ENCODE measurements at regions not wholly inside any gene's neighbourhood (a gene's known extent, or its start where the extent isn't known, plus 50 kb on each side); places are given as distances from the start of the nearest gene placed in this dataset.

DNA sequence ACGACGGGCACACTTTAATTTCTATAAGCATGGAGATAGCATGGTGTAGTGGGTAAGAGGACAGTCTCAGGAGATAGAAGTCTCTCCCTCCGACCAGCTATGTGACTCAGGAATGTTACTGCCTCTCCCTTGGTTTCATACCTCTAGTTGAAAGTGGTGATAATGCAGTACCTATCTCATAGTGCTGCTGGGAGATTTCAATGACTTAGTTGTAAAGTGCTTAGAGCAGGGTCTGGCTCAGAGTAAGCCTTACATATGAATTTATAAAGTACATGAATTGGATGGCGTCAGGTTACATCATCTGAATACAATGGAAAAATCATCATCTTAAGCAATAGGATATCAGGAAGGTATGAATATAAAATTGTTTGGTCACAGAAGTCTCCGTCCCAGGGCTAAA is 952.8 kb upstream of the EDIL3 start (continued):
- TF ChIP-seq KLF5 (IDR thresholded peaks at IDR 0.05; ENCODE audit: partially characterized antibody) (no peak), RBBP5 (conservative IDR thresholded peaks at IDR 0.05) (no peak), RELB (IDR thresholded peaks at IDR 0.05; ENCODE audit: low read depth) (no peak), BHLHE40 (IDR thresholded peaks at IDR 0.05; ENCODE audit: borderline replicate concordance in 1 of 2, low read depth in 2 of 2, low read length in 1 of 2) (no peak)
- TF ChIP-seq, protein P1, sequence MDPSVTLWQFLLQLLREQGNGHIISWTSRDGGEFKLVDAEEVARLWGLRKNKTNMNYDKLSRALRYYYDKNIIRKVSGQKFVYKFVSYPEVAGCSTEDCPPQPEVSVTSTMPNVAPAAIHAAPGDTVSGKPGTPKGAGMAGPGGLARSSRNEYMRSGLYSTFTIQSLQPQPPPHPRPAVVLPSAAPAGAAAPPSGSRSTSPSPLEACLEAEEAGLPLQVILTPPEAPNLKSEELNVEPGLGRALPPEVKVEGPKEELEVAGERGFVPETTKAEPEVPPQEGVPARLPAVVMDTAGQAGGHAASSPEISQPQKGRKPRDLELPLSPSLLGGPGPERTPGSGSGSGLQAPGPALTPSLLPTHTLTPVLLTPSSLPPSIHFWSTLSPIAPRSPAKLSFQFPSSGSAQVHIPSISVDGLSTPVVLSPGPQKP (IDR thresholded peaks at IDR 0.05; ENCODE audit: low read depth, low read length) = no peak

DNA sequence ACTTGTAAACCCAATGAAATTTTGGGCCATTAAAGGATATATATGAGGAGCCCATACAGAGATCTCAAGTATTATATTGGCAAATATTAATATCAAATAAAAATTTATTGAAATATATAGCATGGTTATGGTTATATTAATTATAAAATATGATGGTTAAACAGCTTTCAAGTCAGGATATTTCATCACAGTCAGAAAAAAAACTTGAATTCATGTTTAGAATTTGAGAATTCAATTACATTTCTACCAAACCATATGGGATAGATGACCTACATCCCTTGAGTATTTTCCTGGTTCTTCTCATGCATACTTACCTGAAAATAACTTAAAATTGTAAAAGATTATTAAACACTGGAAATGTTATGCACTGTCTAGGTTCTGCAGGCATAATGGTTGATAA is 956.1 kb upstream of the EDIL3 start:
- Histone ChIP-seq H3K27me3 (replicated peaks in 1 of 2; ENCODE audit: control insufficient read depth in 2 of 2, insufficient read depth in 2 of 2, low read length in 1 of 2) (no peaks in the 10 kb centered on the region), H3K4me1 (ENCODE audit: control insufficient read depth, insufficient read depth, low read length) (no peaks in the 10 kb centered on the region), H3K9ac (ENCODE audit: control insufficient read depth, insufficient read depth, low read length) (no peak overlapping the region), H3K9me3 (replicated peaks; ENCODE audit: control insufficient read depth, insufficient read depth, low read length) (no peaks in the 10 kb centered on the region), H3K79me2 (ENCODE audit: control insufficient read depth, insufficient read depth, low read length) (no peaks in the 10 kb centered on the region), H4K20me1 (ENCODE audit: control insufficient read depth, insufficient read depth) (no peaks in the 10 kb centered on the region), H3K36me3 (ENCODE audit: control insufficient read depth in 2 of 2, insufficient read depth in 2 of 2, low read length in 1 of 2) (no peaks in the 10 kb centered on the region), H2AFZ (ENCODE audit: control insufficient read depth, low read depth, low read length) (no peak overlapping the region), H3K4me2 (ENCODE audit: control insufficient read depth, insufficient read depth) (no peak overlapping the region), H3K4me3 (no peak overlapping the region), H3K27ac (ENCODE audit: control insufficient read depth, insufficient read depth) (no peak overlapping the region)
- ChIA-PET SMC1A (ENCODE audit: uncharacterized antibody, unreplicated experiment) (no interaction called here), POLR2A (no interaction called here), RAD21 (ENCODE audit: unreplicated experiment) (no interaction called here), CTCF (no interaction called here)
- no peak for ATAC-seq
- no peak for FAIRE-seq
- intact Hi-C loops (cut with micrococcal nuclease; ENCODE audit: unreplicated experiment) (no loop called here), in situ Hi-C loops (cut with MboI) (no loop called here)
- no TSS peak for BruUV-seq (replicated peaks)
- DNase-seq (ENCODE audit: low read depth, low spot score) = no peak
- TF ChIP-seq GABPA (IDR thresholded peaks at IDR 0.05; ENCODE audit: low read depth) (no peak), MYB (IDR thresholded peaks at IDR 0.05; ENCODE audit: borderline replicate concordance, low read depth, low read length) (no peak), RFX5 (IDR thresholded peaks at IDR 0.05; ENCODE audit: low read depth, low read length) (no peak), DPF2 (IDR thresholded peaks at IDR 0.05) (no peak), IKZF1 (conservative IDR thresholded peaks at IDR 0.05) (no peak), EED (IDR thresholded peaks at IDR 0.05; ENCODE audit: low read depth) (no peak), CHD1 (IDR thresholded peaks at IDR 0.05; ENCODE audit: low read depth, low read length) (no peak), HDAC6 (IDR thresholded peaks at IDR 0.05; ENCODE audit: unreplicated experiment) (no peak), TAF1 (IDR thresholded peaks at IDR 0.05; ENCODE audit: borderline replicate concordance, low read depth, low read length) (no peak), JUND (IDR thresholded peaks at IDR 0.05; ENCODE audit: low read depth, low read length) (no peak), RB1 (IDR thresholded peaks at IDR 0.05; ENCODE audit: borderline replicate concordance) (no peak), TCF7 (IDR thresholded peaks at IDR 0.05; ENCODE audit: borderline replicate concordance) (no peak), NR2F1 (conservative IDR thresholded peaks at IDR 0.05) (no peak)
- TF ChIP-seq, protein P2, sequence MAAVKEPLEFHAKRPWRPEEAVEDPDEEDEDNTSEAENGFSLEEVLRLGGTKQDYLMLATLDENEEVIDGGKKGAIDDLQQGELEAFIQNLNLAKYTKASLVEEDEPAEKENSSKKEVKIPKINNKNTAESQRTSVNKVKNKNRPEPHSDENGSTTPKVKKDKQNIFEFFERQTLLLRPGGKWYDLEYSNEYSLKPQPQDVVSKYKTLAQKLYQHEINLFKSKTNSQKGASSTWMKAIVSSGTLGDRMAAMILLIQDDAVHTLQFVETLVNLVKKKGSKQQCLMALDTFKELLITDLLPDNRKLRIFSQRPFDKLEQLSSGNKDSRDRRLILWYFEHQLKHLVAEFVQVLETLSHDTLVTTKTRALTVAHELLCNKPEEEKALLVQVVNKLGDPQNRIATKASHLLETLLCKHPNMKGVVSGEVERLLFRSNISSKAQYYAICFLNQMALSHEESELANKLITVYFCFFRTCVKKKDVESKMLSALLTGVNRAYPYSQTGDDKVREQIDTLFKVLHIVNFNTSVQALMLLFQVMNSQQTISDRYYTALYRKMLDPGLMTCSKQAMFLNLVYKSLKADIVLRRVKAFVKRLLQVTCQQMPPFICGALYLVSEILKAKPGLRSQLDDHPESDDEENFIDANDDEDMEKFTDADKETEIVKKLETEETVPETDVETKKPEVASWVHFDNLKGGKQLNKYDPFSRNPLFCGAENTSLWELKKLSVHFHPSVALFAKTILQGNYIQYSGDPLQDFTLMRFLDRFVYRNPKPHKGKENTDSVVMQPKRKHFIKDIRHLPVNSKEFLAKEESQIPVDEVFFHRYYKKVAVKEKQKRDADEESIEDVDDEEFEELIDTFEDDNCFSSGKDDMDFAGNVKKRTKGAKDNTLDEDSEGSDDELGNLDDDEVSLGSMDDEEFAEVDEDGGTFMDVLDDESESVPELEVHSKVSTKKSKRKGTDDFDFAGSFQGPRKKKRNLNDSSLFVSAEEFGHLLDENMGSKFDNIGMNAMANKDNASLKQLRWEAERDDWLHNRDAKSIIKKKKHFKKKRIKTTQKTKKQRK (IDR thresholded peaks at IDR 0.05; ENCODE audit: low read depth, low read length) = no peak
